ENCODE measurements at regions not wholly inside any gene's neighbourhood (a gene's known extent, or its start where the extent isn't known, plus 50 kb on each side); places are given as distances from the start of the nearest gene placed in this dataset.

DNA sequence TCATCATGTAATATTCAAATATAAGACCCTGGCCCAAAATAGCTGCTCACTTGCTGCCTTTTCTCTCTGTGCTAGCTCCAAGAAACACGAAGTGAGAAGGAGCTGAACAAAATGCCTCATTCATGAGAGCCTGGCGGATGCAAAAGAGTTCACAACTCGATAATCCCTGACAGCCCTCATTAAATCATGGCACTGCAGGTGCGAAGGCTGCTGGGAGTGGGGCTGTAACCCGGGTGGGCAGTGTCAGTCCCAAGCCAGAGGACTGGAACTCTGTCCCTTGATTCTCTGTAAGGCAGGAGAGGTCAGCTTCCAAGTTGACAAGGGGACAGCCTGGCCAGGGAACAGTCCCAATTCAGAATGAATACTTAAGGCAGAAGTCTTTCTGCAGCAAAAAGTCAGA lies 318.5 kb downstream of the CDC5L start:
- no CpG with 5 or more reads among the region's 5 CpGs for WGBS (ENCODE audit: extremely low coverage, insufficient read length, low lambda C conversion rate)
- no peak overlapping the region for H3K9ac ChIP-seq (ENCODE audit: extremely low read depth, insufficient read length, low read length)
- no peak overlapping the region for H3K56ac ChIP-seq (ENCODE audit: insufficient read length, low read depth, low read length)
- H3K23ac ChIP-seq (ENCODE audit: insufficient read length, low read depth, low read length) = no peak overlapping the region
- H3K4me1 ChIP-seq (ENCODE audit: insufficient read depth, low read length) = peaks cover 2% of the 10 kb centered on the region; the same call in 1 of the 2 replicates
- H3K18ac ChIP-seq (ENCODE audit: insufficient read length, low read depth, low read length) = no peak overlapping the region
- no peak overlapping the region for H3K27ac ChIP-seq (ENCODE audit: insufficient read length, low read depth, low read length)
- Mint-ChIP-seq H3K27ac (no peak overlapping the region; a peak in 1 of 7 replicates), H3K27me3 (ENCODE audit: low read depth) (peaks cover 4% of the 10 kb centered on the region; the same call in 1 of the 2 replicates), H3K4me3 (no peak overlapping the region), H3K4me1 (peaks cover 15% of the 10 kb centered on the region in 2 experiments), H3K9me3 (no peaks in the 10 kb centered on the region), H3K36me3 (ENCODE audit: insufficient read depth in 1 of 3, low read depth in 3 of 3) (no peaks in the 10 kb centered on the region)
- no peak for DNase-seq
- no peak overlapping the region for H2AK5ac ChIP-seq (ENCODE audit: insufficient read length, low read length)
- no peak overlapping the region for H2BK120ac ChIP-seq (ENCODE audit: low read depth, low read length, poor library complexity, severe bottlenecking)
- no peak overlapping the region for H4K91ac ChIP-seq (ENCODE audit: insufficient read length, low read depth, low read length)
- H2BK5ac ChIP-seq (ENCODE audit: insufficient read length, low read length) = no peak overlapping the region
- H3K9me3 ChIP-seq (ENCODE audit: control insufficient read depth, low read depth, low read length) = no peaks in the 10 kb centered on the region
- H3K79me1 ChIP-seq (ENCODE audit: insufficient read depth, low read depth, low read length, poor library complexity, severe bottlenecking) = no peaks in the 10 kb centered on the region
- H4K8ac ChIP-seq (replicated peaks; ENCODE audit: insufficient read length, low read depth, low read length) = no peak overlapping the region
- H2BK12ac ChIP-seq (ENCODE audit: insufficient read length, low read depth, low read length) = no peak overlapping the region
- H3K27me3 ChIP-seq (ENCODE audit: insufficient read depth, low read length) = no peaks in the 10 kb centered on the region
- H2BK15ac ChIP-seq (ENCODE audit: low read depth, low read length) = no peak overlapping the region
- H3K79me2 ChIP-seq (ENCODE audit: insufficient read depth, low read length) = no peaks in the 10 kb centered on the region
- no peak overlapping the region for H3K4me2 ChIP-seq (ENCODE audit: insufficient read depth, insufficient read length, low read length)
- no peak overlapping the region for H3K4ac ChIP-seq (ENCODE audit: low read depth, low read length)
- no peaks in the 10 kb centered on the region for H3K23me2 ChIP-seq (ENCODE audit: insufficient read length, low read depth, low read length, poor library complexity, severe bottlenecking)
- no peak overlapping the region for H2AFZ ChIP-seq (ENCODE audit: low read length)
- no peak for TF ChIP-seq CTCF (conservative IDR thresholded peaks at IDR 0.05)
- H3T11ph ChIP-seq (ENCODE audit: low read length) = no peak overlapping the region
- no peaks in the 10 kb centered on the region for H4K20me1 ChIP-seq (ENCODE audit: control insufficient read depth, insufficient read depth, insufficient read length)
- no peak overlapping the region for H3K14ac ChIP-seq (ENCODE audit: insufficient read depth, low read length)
- no peak overlapping the region for H2BK20ac ChIP-seq (ENCODE audit: low read depth, low read length, poor library complexity, severe bottlenecking)
- H4K5ac ChIP-seq (ENCODE audit: insufficient read length, low read depth, low read length) = no peak overlapping the region

Data from H9 (cell line).